ENCODE measurements at regions not wholly inside any gene's neighbourhood (a gene's known extent, or its start where the extent isn't known, plus 50 kb on each side); places are given as distances from the start of the nearest gene placed in this dataset.

DNA sequence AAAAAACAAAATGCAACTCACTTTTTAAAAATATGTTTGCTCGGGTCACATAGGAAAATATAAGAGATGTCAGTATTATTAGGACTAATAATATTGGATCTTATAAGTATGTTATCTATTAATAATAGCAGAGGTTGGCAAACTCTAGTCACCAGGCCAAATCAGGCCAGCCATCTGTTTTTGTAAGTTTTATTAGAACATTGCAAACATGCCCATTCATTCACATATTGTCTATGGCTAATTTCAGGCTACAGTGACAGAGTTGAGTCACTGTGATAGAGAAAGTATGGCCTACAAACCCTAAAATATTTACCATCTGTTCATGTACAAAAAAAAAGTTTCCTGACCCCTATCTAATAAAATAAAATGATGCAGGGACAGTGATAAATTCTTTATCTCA lies 97.7 kb upstream of the CDH6 start:
- TF ChIP-seq CTCF (IDR thresholded peaks at IDR 0.05; ENCODE audit: control extremely low read depth, extremely low read depth, low read depth, missing control alignments) = no peak

DNA sequence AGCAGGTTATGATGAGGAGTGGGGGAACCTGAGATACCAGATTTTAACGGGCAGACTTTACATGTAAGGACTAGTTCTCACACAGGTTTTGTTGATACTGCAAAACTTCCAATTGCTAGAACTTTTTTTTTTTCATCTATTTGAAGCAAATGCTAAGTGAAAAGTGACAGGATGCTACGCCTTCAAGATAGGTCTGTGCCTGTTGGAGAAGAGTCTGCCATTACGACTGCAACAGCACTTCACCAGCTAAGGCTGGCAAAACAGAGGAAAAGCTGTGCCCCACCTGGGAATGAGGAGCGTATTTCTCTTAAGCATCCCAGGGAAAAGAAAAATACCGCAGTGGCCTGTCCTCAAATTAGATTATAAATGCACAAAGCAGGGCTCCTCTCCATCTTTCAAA lies 102.0 kb upstream of the CDH6 start:
- no peak for TF ChIP-seq CTCF (IDR thresholded peaks at IDR 0.05; ENCODE audit: control extremely low read depth, extremely low read depth, low read depth, missing control alignments)
- CTCF ChIA-PET = no interaction called here
- no peak for DNase-seq (ENCODE audit: extremely low spot score)
- POLR2A ChIA-PET = no interaction called here

More for the DNA sequence above, 97.7 kb upstream of the CDH6 start:
- ChIA-PET CTCF (no interaction called here), POLR2A (no interaction called here)
- DNase-seq (ENCODE audit: extremely low spot score) = no peak

DNA sequence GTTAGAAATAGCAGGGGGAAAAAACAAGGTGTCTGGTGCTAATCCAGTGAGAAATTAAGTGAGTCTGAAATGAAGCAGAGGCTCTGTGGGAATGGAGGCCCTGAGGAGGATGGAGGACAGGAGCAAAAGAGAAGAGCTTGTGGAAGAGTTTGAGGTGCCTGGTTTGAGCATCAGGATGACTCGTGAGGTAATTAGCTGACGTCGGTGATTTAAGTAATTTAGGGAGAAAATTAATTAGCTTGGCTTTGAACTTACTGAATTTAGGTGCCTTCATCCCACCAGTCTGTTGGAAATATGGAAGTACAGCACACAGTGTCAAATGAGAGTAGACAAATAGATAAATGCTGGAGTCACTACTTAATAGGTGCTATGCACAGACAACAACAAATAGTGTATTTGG lies 103.0 kb upstream of the CDH6 start:
- CTCF ChIA-PET = no interaction called here
- TF ChIP-seq CTCF (IDR thresholded peaks at IDR 0.05; ENCODE audit: control extremely low read depth, extremely low read depth, low read depth, missing control alignments) = no peak
- POLR2A ChIA-PET = no interaction called here
- no peak for DNase-seq (ENCODE audit: extremely low spot score)

DNA sequence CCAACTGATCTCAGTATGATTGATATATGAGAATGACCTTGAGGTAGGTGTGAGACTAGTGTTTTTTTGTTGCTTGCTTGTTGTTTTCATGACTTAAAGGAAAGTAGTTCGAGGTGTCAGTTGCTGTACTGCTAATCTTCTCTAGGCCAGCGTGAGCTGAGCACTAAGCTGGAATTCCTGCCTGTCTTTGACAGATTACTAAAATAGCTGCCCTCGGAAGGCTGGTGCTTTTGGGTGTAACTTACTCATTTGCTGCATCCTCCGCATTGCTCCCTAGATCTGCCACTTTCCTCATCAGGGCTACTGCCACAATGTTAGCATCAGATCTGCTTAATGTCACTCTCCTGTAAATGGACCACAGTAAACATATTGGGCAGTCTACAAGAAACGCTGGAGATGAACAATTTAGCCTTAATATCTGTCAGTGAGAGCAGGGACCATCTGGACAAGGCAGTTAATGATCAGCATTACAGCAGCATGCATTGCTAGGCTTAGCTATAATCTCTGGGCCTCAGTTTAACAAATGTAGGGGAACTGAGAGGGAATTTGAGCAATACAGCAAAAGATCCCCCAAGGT lies 106.6 kb upstream of the CDH6 start:
- no peak for TF ChIP-seq CTCF (IDR thresholded peaks at IDR 0.05; ENCODE audit: control extremely low read depth, extremely low read depth, low read depth, missing control alignments)
- ChIA-PET CTCF (no interaction called here), POLR2A (no interaction called here)
- DNase-seq (ENCODE audit: extremely low spot score) = no peak

DNA sequence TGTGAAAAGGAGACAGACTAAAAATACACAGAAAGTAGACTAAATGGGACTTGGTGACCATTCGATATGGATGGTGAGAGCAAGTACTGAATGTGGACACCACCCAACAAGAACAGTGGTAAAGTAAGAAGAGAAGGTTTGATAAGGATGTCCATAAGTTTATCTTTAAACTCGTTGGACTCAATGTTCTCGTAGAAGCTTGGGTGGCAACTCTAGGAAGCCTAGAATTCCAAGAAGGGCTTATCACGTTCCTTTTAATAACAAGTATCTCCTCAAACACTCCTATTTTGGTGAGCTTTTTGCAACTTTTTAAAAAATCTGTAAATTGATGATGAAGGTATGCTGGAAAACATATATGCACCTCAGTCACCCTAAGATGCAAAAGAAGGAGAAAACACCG lies 108.6 kb upstream of the CDH6 start:
- ChIA-PET CTCF (no interaction called here), POLR2A (no interaction called here)
- DNase-seq (ENCODE audit: extremely low spot score) = no peak
- TF ChIP-seq CTCF (IDR thresholded peaks at IDR 0.05; ENCODE audit: control extremely low read depth, extremely low read depth, low read depth, missing control alignments) = no peak

DNA sequence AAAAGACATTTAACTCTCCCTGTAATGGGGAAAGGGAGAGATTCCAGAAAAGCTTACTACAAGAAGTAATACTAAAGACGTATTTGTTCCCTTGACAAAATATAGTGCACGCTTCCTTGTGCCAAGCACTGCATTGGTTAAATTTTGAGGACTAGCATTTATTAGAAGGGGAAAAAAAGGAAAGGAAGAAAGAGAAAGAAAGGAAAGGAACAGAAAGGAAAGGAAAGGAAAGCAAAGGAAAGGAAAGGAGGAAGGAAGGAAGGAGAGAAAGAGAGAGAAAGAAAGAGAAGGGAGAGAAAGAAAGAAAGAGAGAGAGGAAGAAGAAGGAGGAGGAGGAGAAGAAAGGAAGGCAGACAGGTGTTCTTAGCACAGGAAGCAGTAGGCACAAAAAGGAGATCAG lies 110.1 kb upstream of the CDH6 start:
- DNase-seq (ENCODE audit: extremely low spot score) = no peak
- TF ChIP-seq CTCF (IDR thresholded peaks at IDR 0.05; ENCODE audit: control extremely low read depth, extremely low read depth, low read depth, missing control alignments) = no peak
- POLR2A ChIA-PET = no interaction called here
- CTCF ChIA-PET = interaction anchor here (1.8 kb wide), 1 partner anchor 11 kb away, joined by 4 read pairs; no protein-coding TSS in a partner anchor

- ChIA-PET POLR2A (no interaction called here), CTCF (no interaction called here)
- no peak for DNase-seq (ENCODE audit: extremely low spot score)
- no peak for TF ChIP-seq CTCF (IDR thresholded peaks at IDR 0.05; ENCODE audit: control extremely low read depth, extremely low read depth, low read depth, missing control alignments)
Measured at GRCh38 chr5:31079668-31080067, 113.8 kb upstream of the CDH6 start.

Data from GM10248 (cell line).